HG02885 (cell line): ENCODE measurements at regions not wholly inside any gene's neighbourhood (a gene's known extent, or its start where the extent isn't known, plus 50 kb on each side); places are given as distances from the start of the nearest gene placed in this dataset.
"Not testable (repeated sequence)": the region's sequence is repeated elsewhere in the genome, so short reads cannot be mapped to it uniquely, and the experiment has no call there.

Experiments
- ATAC-seq: cut with Tn5 transposase; IDR thresholded peaks from one replicate; pipeline ENCODE4 v1.9.1; 2021; ENCODE audit warnings: mild to moderate bottlenecking; ENCODE audit not compliant: unreplicated experiment, poor library complexity

DNA sequence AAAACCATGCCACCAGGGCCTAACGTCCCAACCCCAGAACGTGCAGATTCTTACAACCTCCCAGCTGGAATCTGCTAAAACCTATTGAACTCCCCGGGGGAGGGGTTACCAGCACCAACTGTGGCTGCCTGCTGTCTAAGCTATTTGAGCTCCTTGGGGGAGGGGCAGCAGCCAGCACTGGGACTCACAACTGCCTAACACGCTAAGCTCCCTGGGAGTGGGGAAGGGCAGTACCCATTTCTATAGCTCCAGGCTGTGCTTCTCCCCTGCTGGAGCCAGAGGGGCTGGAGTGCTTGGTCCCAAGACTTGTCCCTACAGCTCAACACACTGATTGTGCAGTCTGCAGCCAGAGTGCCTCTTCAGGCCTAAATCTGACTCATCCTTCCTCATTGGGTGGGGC is 459.8 kb upstream of the FGF16 start:
- no peak for ATAC-seq

- no peak for ATAC-seq
Measured at GRCh38 chrX:76996641-76997040, 450.5 kb upstream of the FGF16 start.

- no peak for ATAC-seq
Measured at GRCh38 chrX:77003530-77003929, 443.7 kb upstream of the FGF16 start.

- ATAC-seq, result no peak
Measured at GRCh38 chrX:77003956-77004355, 443.2 kb upstream of the FGF16 start.

DNA sequence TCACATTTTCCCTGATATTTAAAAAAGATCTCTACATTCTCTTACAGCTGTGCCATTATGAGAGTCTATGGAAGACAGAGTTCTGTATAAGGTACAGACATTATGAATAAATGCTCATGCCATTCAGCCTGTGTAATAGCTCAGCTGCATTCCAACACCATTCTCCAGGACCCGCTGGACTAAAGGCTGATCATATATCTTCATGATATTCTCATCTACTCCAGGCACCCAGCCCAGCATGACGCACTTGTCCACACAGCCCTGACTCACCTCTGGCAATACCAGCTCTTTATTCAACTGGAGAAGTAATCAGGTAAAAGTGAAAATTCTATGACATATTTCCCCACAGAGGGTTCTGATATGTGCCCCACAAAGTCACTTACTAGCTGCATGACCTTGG is 437.5 kb upstream of the FGF16 start:
- ATAC-seq, result no peak

DNA sequence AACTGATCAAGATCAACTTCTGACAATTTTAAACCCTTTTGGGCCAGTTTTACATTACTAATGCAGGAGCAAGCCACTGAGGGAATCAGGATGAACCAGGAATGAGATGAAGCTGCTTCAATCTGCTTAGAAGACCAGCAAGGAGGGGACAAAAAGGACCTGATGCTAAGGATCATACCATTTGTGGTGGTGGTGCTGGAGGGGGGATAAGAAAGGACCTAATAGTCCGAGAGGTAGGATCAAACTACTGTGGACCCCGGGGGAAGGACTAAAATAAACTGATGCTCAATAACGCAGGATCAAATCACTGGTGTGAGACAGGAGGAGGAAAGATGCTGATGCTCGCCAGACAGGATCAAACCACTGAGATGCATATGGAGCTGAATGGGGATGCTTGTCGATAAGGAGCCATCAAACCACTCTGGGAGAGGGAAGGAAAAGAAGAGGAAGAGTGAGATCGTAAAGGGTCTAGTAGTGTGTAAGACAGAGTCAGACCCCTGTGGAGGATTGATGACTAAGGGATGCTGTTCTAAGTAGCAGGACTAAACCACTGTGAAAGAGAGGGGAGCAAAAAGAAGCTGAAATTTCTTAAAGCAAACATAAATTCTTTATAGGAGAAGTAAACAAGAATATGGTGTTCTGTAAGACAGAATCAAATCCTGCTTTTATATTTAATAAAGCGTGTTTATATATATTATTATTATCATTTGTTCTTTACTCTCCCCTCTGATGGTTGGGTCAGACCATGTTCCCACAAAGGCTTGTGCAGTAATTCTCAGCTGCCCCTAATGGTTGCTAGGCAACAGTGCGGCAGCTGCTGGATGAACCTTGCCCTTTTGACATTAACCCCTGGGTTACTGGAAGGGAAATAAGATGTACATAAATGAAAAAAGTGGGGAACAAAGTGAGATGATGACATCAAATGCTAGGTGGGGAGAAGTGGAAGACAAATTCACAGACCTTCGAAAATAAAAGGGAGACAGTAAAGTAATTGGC is 432.5 kb upstream of the FGF16 start:
- ATAC-seq, result no peak

DNA sequence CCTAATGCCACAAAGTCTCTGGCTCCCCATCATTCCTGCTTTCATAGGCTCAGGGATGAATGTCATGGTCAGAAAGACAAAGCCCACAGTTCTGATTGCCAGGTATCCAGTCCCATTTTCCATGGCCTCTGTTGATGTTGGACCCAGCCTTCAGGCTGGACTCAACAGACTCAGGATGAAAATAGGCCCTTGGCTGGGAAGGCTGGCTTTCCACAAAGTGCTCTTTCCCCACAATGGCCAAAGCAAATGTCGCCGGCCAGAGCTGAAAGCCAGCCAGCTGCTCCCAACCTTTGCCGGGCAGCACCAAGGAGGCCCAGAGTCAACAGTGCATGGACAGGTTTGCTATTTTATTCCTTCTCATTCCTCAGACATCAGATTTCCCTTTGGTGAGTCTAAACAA is 430.1 kb upstream of the FGF16 start:
- no peak for ATAC-seq

- ATAC-seq, result not testable (repeated sequence)
Measured at GRCh38 chrX:77046180-77046810, 400.9 kb upstream of the FGF16 start.

DNA sequence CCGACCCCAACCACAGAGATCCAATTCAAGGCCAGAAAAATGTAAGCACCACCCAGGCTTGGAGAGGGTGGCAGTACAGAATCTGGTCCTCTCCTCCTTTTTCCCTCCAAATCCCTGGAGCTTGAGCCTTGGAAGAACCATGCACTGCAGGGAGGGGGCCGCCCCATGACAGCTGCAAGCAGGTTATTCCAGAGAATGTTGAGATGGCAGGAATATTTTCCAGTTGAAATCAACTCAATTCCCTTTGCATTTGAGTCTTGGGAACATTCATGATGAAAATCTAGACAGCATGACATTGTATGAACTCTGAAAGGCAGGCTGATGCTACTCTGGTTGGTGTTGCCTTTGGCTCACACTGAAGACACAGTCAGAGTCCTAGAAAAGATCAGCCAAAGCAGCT is 386.6 kb upstream of the FGF16 start:
- no peak for ATAC-seq

- no peak for ATAC-seq
Measured at GRCh38 chrX:77061022-77061421, 386.2 kb upstream of the FGF16 start.

GRCh38 chrX:77061545-77061944 is 385.6 kb upstream of the FGF16 start:
- no peak for ATAC-seq

- ATAC-seq, result no peak
Measured at GRCh38 chrX:77065896-77066295, 381.3 kb upstream of the FGF16 start.

DNA sequence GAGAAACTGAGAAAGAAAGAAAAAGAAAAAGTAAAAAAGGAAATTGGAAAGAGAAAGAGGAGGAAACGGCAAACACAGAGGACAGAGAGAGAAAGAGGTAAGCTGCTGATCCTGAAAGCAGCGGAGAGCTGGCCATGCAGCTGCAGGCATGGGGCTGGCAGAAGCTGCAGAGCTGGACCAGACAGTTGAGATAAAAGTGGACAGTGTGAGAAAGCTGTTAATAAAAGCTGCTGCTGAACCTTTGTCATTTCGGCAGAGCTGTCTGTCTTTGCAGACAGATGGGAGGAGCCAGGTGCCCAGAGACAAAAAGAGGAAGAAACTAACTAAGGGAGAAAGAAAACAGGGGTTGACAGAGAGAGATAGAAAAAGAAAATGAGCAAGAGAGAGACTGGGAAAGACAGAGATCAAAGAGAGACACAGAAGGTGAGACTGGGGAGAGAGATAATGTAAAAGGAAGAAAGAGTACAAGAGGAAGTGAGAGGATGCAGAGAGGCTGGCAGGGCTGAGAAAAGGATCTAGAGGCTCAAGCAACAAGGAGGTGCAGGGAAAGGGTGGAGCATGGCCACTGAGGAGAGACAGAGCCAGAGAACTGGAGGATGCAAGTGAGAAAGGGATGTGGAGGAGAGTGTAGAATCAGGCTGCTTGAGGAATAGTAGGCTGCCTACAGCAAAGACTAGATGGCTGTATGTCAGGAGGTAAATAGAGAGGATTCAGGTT is 376.8 kb upstream of the FGF16 start:
- ATAC-seq, result peak; percentile 72

DNA sequence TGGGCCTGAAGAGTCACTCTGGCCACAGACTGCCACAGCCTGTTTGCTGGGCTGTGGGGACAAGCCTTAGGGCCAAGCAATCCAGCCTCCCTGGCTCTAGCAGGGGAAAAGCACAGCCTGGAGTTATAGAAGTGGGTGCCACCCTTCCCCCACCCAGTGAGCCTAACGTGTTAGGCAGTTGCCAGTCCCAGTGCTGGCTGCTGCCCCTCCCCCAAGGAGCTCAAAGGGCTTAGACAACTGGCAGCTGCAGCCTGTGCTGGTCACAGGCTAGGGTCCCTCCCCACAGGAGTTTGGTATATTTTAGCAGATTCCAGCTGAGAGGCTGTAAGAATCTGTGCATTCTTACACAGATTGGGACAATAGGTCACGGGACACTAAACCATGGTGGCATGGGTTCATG is 370.3 kb upstream of the FGF16 start:
- no peak for ATAC-seq

- ATAC-seq, result not testable (repeated sequence)
Measured at GRCh38 chrX:77081237-77081636, 366.0 kb upstream of the FGF16 start.

- ATAC-seq, result no peak
Measured at GRCh38 chrX:77085372-77085771, 361.8 kb upstream of the FGF16 start.

- no peak for ATAC-seq
Measured at GRCh38 chrX:77087529-77088169, 359.5 kb upstream of the FGF16 start.

DNA sequence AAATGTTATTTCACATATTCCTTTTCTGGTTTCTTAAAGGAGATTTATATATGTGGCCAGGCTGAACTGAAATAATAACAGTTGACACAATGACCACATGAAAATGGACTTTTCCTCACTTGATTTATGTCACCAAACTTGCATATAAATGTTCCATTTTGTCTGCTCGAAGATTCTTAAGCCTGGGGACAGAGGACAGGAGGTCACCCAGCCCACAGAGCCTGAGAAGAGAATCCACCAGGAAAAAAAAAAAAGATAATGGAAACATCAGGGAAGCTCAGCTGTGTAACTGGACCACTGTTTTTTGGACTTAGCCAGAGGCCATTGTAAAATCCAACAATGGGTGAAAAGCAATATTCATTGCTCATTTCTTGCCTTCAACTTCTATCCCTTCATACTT is 359.0 kb upstream of the FGF16 start:
- ATAC-seq, result no peak

- ATAC-seq, result no peak
Measured at GRCh38 chrX:77114501-77114900, 332.7 kb upstream of the FGF16 start.

DNA sequence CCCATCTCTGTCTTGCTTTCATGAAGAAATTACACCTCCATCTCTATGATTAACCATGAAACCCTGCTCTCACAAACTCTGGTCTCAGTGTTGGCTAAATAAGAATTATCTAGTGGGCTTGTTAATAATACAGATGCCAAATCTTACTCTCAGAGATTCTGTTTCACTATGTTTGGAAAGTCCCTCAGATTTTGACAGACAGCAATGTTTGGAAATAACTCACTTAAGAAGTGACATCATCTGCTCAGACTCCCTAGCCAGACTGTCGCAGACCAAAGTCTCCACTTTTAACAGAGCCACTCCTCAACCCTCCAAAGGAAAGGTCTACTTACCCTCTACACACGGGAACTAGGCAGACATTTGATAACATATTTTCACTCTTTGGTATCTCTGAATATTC is 328.5 kb upstream of the FGF16 start:
- ATAC-seq, result no peak

DNA sequence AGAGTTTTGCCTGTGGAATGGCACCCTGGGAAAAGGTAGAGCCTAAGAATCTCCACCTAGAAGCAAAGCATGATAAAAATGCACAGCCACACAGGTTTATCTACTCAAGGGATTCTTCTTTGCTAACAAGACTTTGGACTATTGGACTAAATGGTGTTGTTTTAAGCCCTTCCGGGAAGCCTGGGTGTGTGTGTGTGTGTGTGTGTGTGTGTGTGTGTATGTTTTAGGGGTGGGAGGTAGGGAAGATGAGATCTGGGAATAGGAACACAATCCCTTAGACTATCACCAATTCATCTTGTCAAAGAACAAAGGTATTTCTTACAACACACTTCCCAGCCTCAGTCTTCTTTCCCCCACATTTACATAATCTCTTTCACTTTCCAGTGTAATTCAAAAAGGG is 327.5 kb upstream of the FGF16 start:
- no peak for ATAC-seq
